Neural cell (in vitro differentiated cells): ENCODE measurements at regions not wholly inside any gene's neighbourhood (a gene's known extent, or its start where the extent isn't known, plus 50 kb on each side); places are given as distances from the start of the nearest gene placed in this dataset.

ENCODE experiments used
- EP300 ChIP-seq: fragments of 450-650 bp; conservative IDR thresholded peaks from 2 replicates; pipeline ENCODE4 v1.6.1; 2014; ENCODE audit warnings: antibody characterized with exemption, mild to moderate bottlenecking, moderate library complexity; ENCODE audit not compliant: poor library complexity, severe bottlenecking
- EZH2 ChIP-seq: fragments of 200-600, 300-800 bp; shearing (Covaris generic), sonication (generic); IDR thresholded peaks from 2 replicates; pipeline ENCODE4 v1.6.1; 2014; ENCODE audit warnings: antibody characterized with exemption, low read length, borderline replicate concordance, mild to moderate bottlenecking; ENCODE audit not compliant: insufficient read depth, poor library complexity, severe bottlenecking
- MXI1 ChIP-seq: fragments of 450-650 bp; conservative IDR thresholded peaks from 2 replicates; pipeline ENCODE4 v1.6.1; 2014; ENCODE audit warnings: antibody characterized with exemption, mild to moderate bottlenecking; ENCODE audit not compliant: poor library complexity, severe bottlenecking
- POLR2AphosphoS5 ChIP-seq: IDR thresholded peaks from 2 replicates; pipeline ENCODE4 v1.6.1; 2012
- RAD21 ChIP-seq: fragments of 450-650 bp; conservative IDR thresholded peaks from 2 replicates; pipeline ENCODE4 v1.6.1; 2014; ENCODE audit warnings: antibody characterized with exemption, mild to moderate bottlenecking, moderate library complexity
- TF ChIP-seq, protein P1 (sequence below): IDR thresholded peaks from 2 replicates; pipeline ENCODE4 v1.6.1; 2012; ENCODE audit warnings: borderline replicate concordance
- TF ChIP-seq, protein P2 (sequence below): fragments of 450-650 bp; IDR thresholded peaks from 2 replicates; pipeline ENCODE4 v1.5.1; 2014; ENCODE audit warnings: antibody characterized with exemption, mild to moderate bottlenecking, moderate library complexity; ENCODE audit not compliant: poor library complexity, severe bottlenecking

DNA sequence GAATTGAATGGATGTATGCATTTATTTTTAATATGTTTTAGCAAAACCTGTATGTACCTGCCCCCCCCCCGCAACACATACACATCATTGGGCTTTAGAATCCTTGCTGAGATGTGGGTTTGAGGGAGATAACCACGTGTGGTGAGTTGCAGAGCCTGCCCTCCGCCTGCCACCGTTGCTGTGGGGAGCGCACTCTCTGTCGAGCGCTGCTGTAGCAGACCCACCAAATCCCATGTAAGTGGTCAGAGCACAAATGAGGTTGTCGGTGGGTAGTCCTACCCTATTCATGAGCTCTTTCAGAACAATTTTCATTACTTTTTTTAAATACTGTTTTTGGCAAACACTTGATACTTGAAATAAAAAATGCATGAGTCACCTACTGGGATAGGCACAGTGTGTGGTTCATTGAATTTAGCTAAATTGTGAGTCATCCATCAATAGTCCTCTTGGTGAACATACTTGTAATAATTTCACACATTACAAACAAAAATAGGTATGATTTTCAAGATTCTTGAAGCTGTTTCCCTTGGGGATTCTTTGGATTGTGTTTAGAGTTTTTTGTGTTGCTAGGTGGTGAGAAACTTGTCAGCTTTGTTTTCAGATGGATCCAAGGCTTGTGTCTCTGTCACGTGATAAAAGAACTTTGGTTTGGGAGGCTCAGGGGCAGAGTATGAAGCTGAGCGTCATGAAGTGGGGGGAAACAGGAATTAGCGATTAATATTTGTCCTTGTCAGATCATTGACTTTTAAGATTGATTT, 107.6 kb downstream of the PTCSC3 start:
- TF ChIP-seq POLR2AphosphoS5 (no peak), EP300 (no peak), MXI1 (no peak), RAD21 (no peak), EZH2 (no peak)
- TF ChIP-seq, protein P1, sequence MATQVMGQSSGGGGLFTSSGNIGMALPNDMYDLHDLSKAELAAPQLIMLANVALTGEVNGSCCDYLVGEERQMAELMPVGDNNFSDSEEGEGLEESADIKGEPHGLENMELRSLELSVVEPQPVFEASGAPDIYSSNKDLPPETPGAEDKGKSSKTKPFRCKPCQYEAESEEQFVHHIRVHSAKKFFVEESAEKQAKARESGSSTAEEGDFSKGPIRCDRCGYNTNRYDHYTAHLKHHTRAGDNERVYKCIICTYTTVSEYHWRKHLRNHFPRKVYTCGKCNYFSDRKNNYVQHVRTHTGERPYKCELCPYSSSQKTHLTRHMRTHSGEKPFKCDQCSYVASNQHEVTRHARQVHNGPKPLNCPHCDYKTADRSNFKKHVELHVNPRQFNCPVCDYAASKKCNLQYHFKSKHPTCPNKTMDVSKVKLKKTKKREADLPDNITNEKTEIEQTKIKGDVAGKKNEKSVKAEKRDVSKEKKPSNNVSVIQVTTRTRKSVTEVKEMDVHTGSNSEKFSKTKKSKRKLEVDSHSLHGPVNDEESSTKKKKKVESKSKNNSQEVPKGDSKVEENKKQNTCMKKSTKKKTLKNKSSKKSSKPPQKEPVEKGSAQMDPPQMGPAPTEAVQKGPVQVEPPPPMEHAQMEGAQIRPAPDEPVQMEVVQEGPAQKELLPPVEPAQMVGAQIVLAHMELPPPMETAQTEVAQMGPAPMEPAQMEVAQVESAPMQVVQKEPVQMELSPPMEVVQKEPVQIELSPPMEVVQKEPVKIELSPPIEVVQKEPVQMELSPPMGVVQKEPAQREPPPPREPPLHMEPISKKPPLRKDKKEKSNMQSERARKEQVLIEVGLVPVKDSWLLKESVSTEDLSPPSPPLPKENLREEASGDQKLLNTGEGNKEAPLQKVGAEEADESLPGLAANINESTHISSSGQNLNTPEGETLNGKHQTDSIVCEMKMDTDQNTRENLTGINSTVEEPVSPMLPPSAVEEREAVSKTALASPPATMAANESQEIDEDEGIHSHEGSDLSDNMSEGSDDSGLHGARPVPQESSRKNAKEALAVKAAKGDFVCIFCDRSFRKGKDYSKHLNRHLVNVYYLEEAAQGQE: no peak
- TF ChIP-seq, protein P2, sequence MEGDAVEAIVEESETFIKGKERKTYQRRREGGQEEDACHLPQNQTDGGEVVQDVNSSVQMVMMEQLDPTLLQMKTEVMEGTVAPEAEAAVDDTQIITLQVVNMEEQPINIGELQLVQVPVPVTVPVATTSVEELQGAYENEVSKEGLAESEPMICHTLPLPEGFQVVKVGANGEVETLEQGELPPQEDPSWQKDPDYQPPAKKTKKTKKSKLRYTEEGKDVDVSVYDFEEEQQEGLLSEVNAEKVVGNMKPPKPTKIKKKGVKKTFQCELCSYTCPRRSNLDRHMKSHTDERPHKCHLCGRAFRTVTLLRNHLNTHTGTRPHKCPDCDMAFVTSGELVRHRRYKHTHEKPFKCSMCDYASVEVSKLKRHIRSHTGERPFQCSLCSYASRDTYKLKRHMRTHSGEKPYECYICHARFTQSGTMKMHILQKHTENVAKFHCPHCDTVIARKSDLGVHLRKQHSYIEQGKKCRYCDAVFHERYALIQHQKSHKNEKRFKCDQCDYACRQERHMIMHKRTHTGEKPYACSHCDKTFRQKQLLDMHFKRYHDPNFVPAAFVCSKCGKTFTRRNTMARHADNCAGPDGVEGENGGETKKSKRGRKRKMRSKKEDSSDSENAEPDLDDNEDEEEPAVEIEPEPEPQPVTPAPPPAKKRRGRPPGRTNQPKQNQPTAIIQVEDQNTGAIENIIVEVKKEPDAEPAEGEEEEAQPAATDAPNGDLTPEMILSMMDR: no peak
